HCT116 (cell line): ENCODE measurements at regions not wholly inside any gene's neighbourhood (a gene's known extent, or its start where the extent isn't known, plus 50 kb on each side); places are given as distances from the start of the nearest gene placed in this dataset.

Experiments used
- ATAC-seq: fragments of 200-7000 bp; cut with Tn5 transposase; 2 replicates; pipeline ENCODE4 v1.9.1; 2020; ENCODE audit warnings: mild to moderate bottlenecking, moderate library complexity
- BruUV-seq: library from RNA; stranded (reverse); fragments of 400-500 nt; replicated peaks from 2 replicates; lab custom pipeline; 2021; lab: Mats Ljungman, UMichigan
- CTCF ChIA-PET: fragments of 300-600 bp; sonication (Branson Sonifier 250); formaldehyde crosslinking; loops from one replicate; lab custom pipeline; 2021; ENCODE audit warnings: antibody characterized with exemption; lab: Charles Lee
- POLR2A ChIA-PET: fragments of 300-600, 350-600 bp; sonication (Branson Sonifier 250); formaldehyde crosslinking; loops from one replicate; lab custom pipeline; 2021; ENCODE audit warnings: antibody characterized with exemption; lab: Charles Lee
- RAD21 ChIA-PET, 2 experiments: fragments of 300-600 bp; sonication (Branson Sonifier 250); formaldehyde crosslinking; loops; one replicate each; lab custom pipeline; 2023; ENCODE audit warnings: low total read pairs in 2 of 2; ENCODE audit not compliant: uncharacterized antibody in 2 of 2, unreplicated experiment in 2 of 2, low non-redundant PET in 1 of 2; lab: Charles Lee
- DNase-seq: peaks from one replicate; pipeline ENCODE4 v3.0.0-alpha.2; 2010; ENCODE audit warnings: low read depth, low spot score
- H2AFZ ChIP-seq: fragments of 200-600 bp; shearing (Covaris generic), sonication (generic); 2 replicates; pipeline ENCODE4 v1.6.1; 2017; ENCODE audit warnings: low read depth, mixed run types, mixed read lengths, antibody characterized with exemption, low read length; ENCODE audit not compliant: poor library complexity, severe bottlenecking
- H3K27ac ChIP-seq: 2 replicates; pipeline ENCODE4 v1.5.1; 2012; ENCODE audit warnings: low read depth, low read length
- H3K27me3 ChIP-seq: fragments of 200-600 bp; sonication (generic); 2 replicates; pipeline ENCODE4 v1.6.1; 2016; ENCODE audit warnings: mixed run types, low read length, mixed read lengths; ENCODE audit not compliant: insufficient read depth
- H3K36me3 ChIP-seq, 2 experiments: fragments of 200-500 bp in 1 of 2; fragments of 200-600 bp in 1 of 2; sonication (Bioruptor generic) in 1 of 2; sonication (generic) in 1 of 2; 2 replicates each; pipeline versions ENCODE4 v1.5.1 to v1.6.1; 2014 to 2016; ENCODE audit warnings: low read length in 2 of 2, inconsistent platforms in 1 of 2, mixed read lengths in 1 of 2, mixed run types in 1 of 2; ENCODE audit not compliant: insufficient read depth in 2 of 2, control insufficient read depth in 1 of 2
- H3K4me1 ChIP-seq, 2 experiments: fragments of 200-600 bp in 1 of 2; sonication (generic) in 1 of 2; 2 replicates each; pipeline versions ENCODE4 v1.5.1 to v1.6.1; 2012 to 2017; ENCODE audit warnings: low read length in 2 of 2, inconsistent platforms in 1 of 2, mild to moderate bottlenecking in 1 of 2, mixed read lengths in 1 of 2, mixed run types in 1 of 2, moderate library complexity in 1 of 2; ENCODE audit not compliant: insufficient read depth in 2 of 2, control insufficient read depth in 1 of 2
- H3K4me2 ChIP-seq: fragments of 200-600 bp; sonication (generic); 2 replicates; pipeline ENCODE4 v1.6.1; 2017; ENCODE audit warnings: mixed run types, low read length, mixed read lengths
- H3K4me3 ChIP-seq, 2 experiments: fragments of 200-600 bp in 1 of 2; sonication (generic) in 1 of 2; replicated peaks in 1 of 2; 2 replicates each; pipeline ENCODE4 v1.5.1; 2011 to 2016; ENCODE audit warnings: low read length in 2 of 2, control low read depth in 1 of 2, low read depth in 1 of 2, mild to moderate bottlenecking in 1 of 2, mixed read lengths in 1 of 2, mixed run types in 1 of 2
- H3K79me2 ChIP-seq: fragments of 200-600 bp; sonication (generic); 2 replicates; pipeline ENCODE4 v1.6.1; 2017; ENCODE audit warnings: mild to moderate bottlenecking, mixed run types, low read length, moderate library complexity, mixed read lengths; ENCODE audit not compliant: insufficient read depth
- H3K9ac ChIP-seq: fragments of 200-600 bp; sonication (generic); 2 replicates; pipeline ENCODE4 v1.6.1; 2016; ENCODE audit warnings: low read length, mixed read lengths
- H3K9me2 ChIP-seq: fragments of 200-600 bp; sonication (generic), shearing (Covaris generic); 2 replicates; pipeline ENCODE4 v1.6.1; 2017; ENCODE audit warnings: mixed run types, mild to moderate bottlenecking, moderate library complexity; ENCODE audit not compliant: insufficient read depth
- H3K9me3 ChIP-seq, 2 experiments: fragments of 200-500 bp in 1 of 2; fragments of 200-600 bp in 1 of 2; sonication (Bioruptor generic) in 1 of 2; sonication (generic) in 1 of 2; 2 replicates each; pipeline ENCODE4 v1.6.1; 2014 to 2017; ENCODE audit warnings: low read length in 2 of 2, mixed read lengths in 2 of 2, inconsistent platforms in 1 of 2, low read depth in 1 of 2, mild to moderate bottlenecking in 1 of 2, mixed run types in 1 of 2, moderate library complexity in 1 of 2; ENCODE audit not compliant: control insufficient read depth in 1 of 2, insufficient read depth in 1 of 2
- H4K20me1 ChIP-seq: fragments of 200-600 bp; sonication (generic), shearing (Covaris generic); 2 replicates; pipeline ENCODE4 v1.6.1; 2017; ENCODE audit warnings: mixed run types, mild to moderate bottlenecking, moderate library complexity; ENCODE audit not compliant: insufficient read depth
- EZH2phosphoT487 ChIP-seq: fragments of 200-600 bp; IDR thresholded peaks from 2 replicates; pipeline ENCODE4 v1.6.1; 2018; ENCODE audit warnings: antibody characterized with exemption, borderline replicate concordance
- JUND ChIP-seq: IDR thresholded peaks from 2 replicates; pipeline ENCODE4 v1.6.1; 2012
- SP1 ChIP-seq: IDR thresholded peaks from 2 replicates; pipeline ENCODE4 v1.6.1; 2012; ENCODE audit warnings: low read depth
- YY1 ChIP-seq: IDR thresholded peaks from 2 replicates; pipeline ENCODE4 v1.6.1; 2011; ENCODE audit warnings: low read length, low read depth, moderate library complexity, mild to moderate bottlenecking; ENCODE audit not compliant: insufficient replicate concordance; ENCODE audit errors: extremely low read depth
- ZNF274 ChIP-seq: fragments of 200-500 bp; sonication (Bioruptor generic); IDR thresholded peaks from 2 replicates; pipeline ENCODE4 v1.6.1; 2014; ENCODE audit warnings: mild to moderate bottlenecking, low read depth, low read length, inconsistent platforms
- intact Hi-C: fragments of 100-400 bp; cut with micrococcal nuclease; formaldehyde crosslinking; loops from 2 replicates; pipeline ENCODE4 v1.10.0; 2022
- TF ChIP-seq, protein P1 (sequence below), 3 experiments: fragments of 200-600 bp in 1 of 3; sonication (generic) in 1 of 3; IDR thresholded peaks in 2 of 3; conservative IDR thresholded peaks in 1 of 3; 2 replicates each; pipeline ENCODE4 v1.5.1; 2012 to 2017; ENCODE audit warnings: low read depth in 2 of 3, low read length in 2 of 3, antibody characterized with exemption in 1 of 3, borderline replicate concordance in 1 of 3, control low read depth in 1 of 3, mild to moderate bottlenecking in 1 of 3, mixed read lengths in 1 of 3, mixed run types in 1 of 3, moderate library complexity in 1 of 3; ENCODE audit not compliant: insufficient read depth in 1 of 3
- TF ChIP-seq, protein P2 (sequence below): IDR thresholded peaks from 2 replicates; pipeline ENCODE4 v1.6.1; 2012; ENCODE audit warnings: low read depth

DNA sequence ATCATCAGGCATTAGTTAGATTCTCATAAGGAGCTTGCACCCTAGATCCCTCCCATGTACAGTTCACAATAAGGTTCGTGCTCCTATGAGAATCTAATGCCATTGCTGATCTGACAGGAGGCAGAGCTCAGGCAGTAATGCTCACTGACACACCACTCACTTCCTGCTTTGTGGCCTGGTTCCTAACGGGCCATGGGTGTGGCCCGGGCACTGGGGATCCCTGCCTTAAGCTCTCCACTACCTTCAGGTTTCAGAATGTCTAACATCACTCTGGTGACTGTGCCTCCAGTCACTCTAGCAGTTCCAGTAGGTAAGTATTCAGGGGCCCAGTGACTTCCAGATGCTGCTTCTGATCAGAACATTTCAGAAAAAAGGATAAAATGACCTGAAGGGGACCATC, 152.4 kb downstream of the LRRC70 start:
- ChIA-PET CTCF (no interaction called here), RAD21 (no interaction called here), POLR2A (no interaction called here)
- no peak for DNase-seq
- no peak overlapping the region for H3K4me2 ChIP-seq
- no peaks in the 10 kb centered on the region for H3K36me3 ChIP-seq
- intact Hi-C loops = no loop called here
- H3K27ac ChIP-seq = no peak overlapping the region
- no peak overlapping the region for H2AFZ ChIP-seq
- H3K79me2 ChIP-seq = no peaks in the 10 kb centered on the region
- H3K9me2 ChIP-seq = no peaks in the 10 kb centered on the region
- no peaks in the 10 kb centered on the region for H4K20me1 ChIP-seq
- H3K9ac ChIP-seq = no peak overlapping the region
- 0 out of 2 replicates have a peak, but pooled peaks cover 5% of the 10 kb centered on the region for H3K27me3 ChIP-seq
- TF ChIP-seq, protein P1, sequence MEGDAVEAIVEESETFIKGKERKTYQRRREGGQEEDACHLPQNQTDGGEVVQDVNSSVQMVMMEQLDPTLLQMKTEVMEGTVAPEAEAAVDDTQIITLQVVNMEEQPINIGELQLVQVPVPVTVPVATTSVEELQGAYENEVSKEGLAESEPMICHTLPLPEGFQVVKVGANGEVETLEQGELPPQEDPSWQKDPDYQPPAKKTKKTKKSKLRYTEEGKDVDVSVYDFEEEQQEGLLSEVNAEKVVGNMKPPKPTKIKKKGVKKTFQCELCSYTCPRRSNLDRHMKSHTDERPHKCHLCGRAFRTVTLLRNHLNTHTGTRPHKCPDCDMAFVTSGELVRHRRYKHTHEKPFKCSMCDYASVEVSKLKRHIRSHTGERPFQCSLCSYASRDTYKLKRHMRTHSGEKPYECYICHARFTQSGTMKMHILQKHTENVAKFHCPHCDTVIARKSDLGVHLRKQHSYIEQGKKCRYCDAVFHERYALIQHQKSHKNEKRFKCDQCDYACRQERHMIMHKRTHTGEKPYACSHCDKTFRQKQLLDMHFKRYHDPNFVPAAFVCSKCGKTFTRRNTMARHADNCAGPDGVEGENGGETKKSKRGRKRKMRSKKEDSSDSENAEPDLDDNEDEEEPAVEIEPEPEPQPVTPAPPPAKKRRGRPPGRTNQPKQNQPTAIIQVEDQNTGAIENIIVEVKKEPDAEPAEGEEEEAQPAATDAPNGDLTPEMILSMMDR (IDR thresholded peaks at IDR 0.05 in 2 of 3, conservative IDR thresholded peaks at IDR 0.05 in 1 of 3; ENCODE audit: borderline replicate concordance in 1 of 3, insufficient read depth in 1 of 3, low read depth in 2 of 3, low read length in 2 of 3) = no peak
- TF ChIP-seq JUND = no peak
- TF ChIP-seq, protein P2, sequence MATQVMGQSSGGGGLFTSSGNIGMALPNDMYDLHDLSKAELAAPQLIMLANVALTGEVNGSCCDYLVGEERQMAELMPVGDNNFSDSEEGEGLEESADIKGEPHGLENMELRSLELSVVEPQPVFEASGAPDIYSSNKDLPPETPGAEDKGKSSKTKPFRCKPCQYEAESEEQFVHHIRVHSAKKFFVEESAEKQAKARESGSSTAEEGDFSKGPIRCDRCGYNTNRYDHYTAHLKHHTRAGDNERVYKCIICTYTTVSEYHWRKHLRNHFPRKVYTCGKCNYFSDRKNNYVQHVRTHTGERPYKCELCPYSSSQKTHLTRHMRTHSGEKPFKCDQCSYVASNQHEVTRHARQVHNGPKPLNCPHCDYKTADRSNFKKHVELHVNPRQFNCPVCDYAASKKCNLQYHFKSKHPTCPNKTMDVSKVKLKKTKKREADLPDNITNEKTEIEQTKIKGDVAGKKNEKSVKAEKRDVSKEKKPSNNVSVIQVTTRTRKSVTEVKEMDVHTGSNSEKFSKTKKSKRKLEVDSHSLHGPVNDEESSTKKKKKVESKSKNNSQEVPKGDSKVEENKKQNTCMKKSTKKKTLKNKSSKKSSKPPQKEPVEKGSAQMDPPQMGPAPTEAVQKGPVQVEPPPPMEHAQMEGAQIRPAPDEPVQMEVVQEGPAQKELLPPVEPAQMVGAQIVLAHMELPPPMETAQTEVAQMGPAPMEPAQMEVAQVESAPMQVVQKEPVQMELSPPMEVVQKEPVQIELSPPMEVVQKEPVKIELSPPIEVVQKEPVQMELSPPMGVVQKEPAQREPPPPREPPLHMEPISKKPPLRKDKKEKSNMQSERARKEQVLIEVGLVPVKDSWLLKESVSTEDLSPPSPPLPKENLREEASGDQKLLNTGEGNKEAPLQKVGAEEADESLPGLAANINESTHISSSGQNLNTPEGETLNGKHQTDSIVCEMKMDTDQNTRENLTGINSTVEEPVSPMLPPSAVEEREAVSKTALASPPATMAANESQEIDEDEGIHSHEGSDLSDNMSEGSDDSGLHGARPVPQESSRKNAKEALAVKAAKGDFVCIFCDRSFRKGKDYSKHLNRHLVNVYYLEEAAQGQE = no peak
- TF ChIP-seq EZH2phosphoT487 = no peak
- TF ChIP-seq SP1 = no peak
- no peak for TF ChIP-seq YY1
- TF ChIP-seq ZNF274 = no peak
- BruUV-seq = no TSS peak
- no peaks in the 10 kb centered on the region for H3K4me1 ChIP-seq
- H3K9me3 ChIP-seq = no peaks in the 10 kb centered on the region
- ATAC-seq = no peak
- no peak overlapping the region for H3K4me3 ChIP-seq
